Activated CD4-positive, alpha-beta T cell treated with anti-CD3 and anti-CD28 coated beads, Interleukin-2, Interleukin-4, amounts not matched to agents 100 ng/mL and 50 ng/mL, durations not matched to agents 16 hours and 8 hours (primary cell): ENCODE measurements at regions not wholly inside any gene's neighbourhood (a gene's known extent, or its start where the extent isn't known, plus 50 kb on each side); places are given as distances from the start of the nearest gene placed in this dataset.

ENCODE experiments used
- DNase-seq: peaks from one replicate; pipeline ENCODE4 v3.0.0-alpha.2; 2020; ENCODE audit warnings: low spot score

- no peak for DNase-seq
These were observed 207.7 kb upstream of the ATP11B start for GRCh38 chr3:182585532-182586150.

- no peak for DNase-seq
These were observed 200.6 kb upstream of the ATP11B start for GRCh38 chr3:182592747-182593146.

GRCh38 chr3:182596676-182597410, 196.5 kb upstream of the ATP11B start:
- DNase-seq: no peak

- no peak for DNase-seq
These were observed 195.7 kb upstream of the ATP11B start for GRCh38 chr3:182597621-182598041.

- no peak for DNase-seq
These were observed 191.7 kb upstream of the ATP11B start for GRCh38 chr3:182601597-182601996.

GRCh38 chr3:182603501-182603900, 189.8 kb upstream of the ATP11B start:
- DNase-seq: no peak

- no peak for DNase-seq
These were observed 187.3 kb upstream of the ATP11B start for GRCh38 chr3:182605882-182606611.

- DNase-seq: no peak
These were observed 186.3 kb upstream of the ATP11B start for GRCh38 chr3:182606905-182607504.

GRCh38 chr3:182608832-182609231, 184.5 kb upstream of the ATP11B start:
- no peak for DNase-seq

GRCh38 chr3:182609575-182610156, 183.6 kb upstream of the ATP11B start:
- DNase-seq: no peak

- DNase-seq: no peak
These were observed 181.0 kb upstream of the ATP11B start for GRCh38 chr3:182612332-182612731.

GRCh38 chr3:182617500-182617899, 175.8 kb upstream of the ATP11B start:
- no peak for DNase-seq

- peak; percentile 5 for DNase-seq
These were observed 175.1 kb upstream of the ATP11B start for GRCh38 chr3:182618085-182618732.

- DNase-seq: no peak
These were observed 174.2 kb upstream of the ATP11B start for GRCh38 chr3:182618981-182619591.

- no peak for DNase-seq
These were observed 172.4 kb upstream of the ATP11B start for GRCh38 chr3:182620723-182621434.

- no peak for DNase-seq
These were observed 171.7 kb upstream of the ATP11B start for GRCh38 chr3:182621435-182622240.

- no peak for DNase-seq
These were observed 171.1 kb upstream of the ATP11B start for GRCh38 chr3:182622241-182622545.

GRCh38 chr3:182626484-182627467, 166.5 kb upstream of the ATP11B start:
- no peak for DNase-seq

GRCh38 chr3:182628531-182628930, 164.8 kb upstream of the ATP11B start:
- no peak for DNase-seq
